Epithelial cell of proximal tubule (primary cell): ENCODE measurements at regions not wholly inside any gene's neighbourhood (a gene's known extent, or its start where the extent isn't known, plus 50 kb on each side); places are given as distances from the start of the nearest gene placed in this dataset.

Experiments
- DNase-seq: peaks from one replicate; pipeline ENCODE4 v3.0.0-alpha.2; 2011; ENCODE audit warnings: low read depth
- H3K4me3 ChIP-seq: 2 replicates; pipeline ENCODE4 v1.5.1; 2011; ENCODE audit warnings: low read depth, mild to moderate bottlenecking, low read length
- CTCF ChIP-seq: conservative IDR thresholded peaks from 2 replicates; pipeline ENCODE4 v1.5.1; 2012; ENCODE audit warnings: low read depth, mild to moderate bottlenecking, low read length

GRCh38 chr2:52386433-52387030 is 1354.6 kb upstream of the NRXN1 start:
- TF ChIP-seq CTCF, result no peak
- no peak for DNase-seq
- H3K4me3 ChIP-seq, result no peak overlapping the region

DNA sequence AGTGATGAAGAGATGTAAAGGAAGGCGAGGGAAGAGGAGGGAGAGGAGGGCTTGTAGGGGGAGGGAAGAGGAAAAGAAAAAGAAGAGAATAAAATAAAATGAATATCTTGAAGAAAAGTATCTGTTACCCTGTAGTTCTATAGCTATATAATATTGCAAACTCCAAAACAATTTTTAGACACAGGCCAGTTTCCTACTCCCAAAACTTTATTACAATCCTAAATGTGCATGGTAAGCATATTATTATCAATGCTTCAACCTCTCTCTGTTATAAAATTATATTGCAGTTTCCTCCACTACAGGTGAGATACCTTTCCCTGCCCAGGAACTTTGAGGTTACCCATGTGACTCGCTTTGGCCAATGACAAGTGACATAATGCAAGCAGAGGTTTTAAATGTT is 1351.6 kb upstream of the NRXN1 start:
- no peak for TF ChIP-seq CTCF
- H3K4me3 ChIP-seq, result no peak overlapping the region
- no peak for DNase-seq

GRCh38 chr2:52369178-52369577 is 1337.2 kb upstream of the NRXN1 start:
- no peak for DNase-seq
- TF ChIP-seq CTCF, result no peak
- H3K4me3 ChIP-seq, result no peak overlapping the region

DNA sequence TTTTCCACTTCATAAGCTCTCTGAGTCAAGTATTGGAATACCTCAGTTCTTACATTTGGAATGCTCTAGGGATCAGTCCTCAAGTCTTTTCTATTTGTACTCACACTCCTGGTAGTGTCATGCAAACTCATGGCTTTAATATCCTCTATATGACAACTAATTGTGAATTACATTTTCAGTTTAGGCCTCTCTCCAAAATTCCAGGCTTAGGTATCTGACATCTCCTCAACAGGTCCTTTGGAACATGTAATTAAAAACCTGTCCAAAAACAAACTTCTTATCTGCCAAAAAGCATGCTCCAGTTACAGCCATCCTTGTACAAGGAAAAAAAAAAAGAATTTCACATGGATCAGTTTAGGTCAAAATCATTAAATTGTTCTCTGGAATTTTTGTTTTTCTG is 1336.2 kb upstream of the NRXN1 start:
- DNase-seq, result no peak
- no peak for TF ChIP-seq CTCF
- H3K4me3 ChIP-seq, result no peak overlapping the region

GRCh38 chr2:52365946-52366345 is 1334.0 kb upstream of the NRXN1 start:
- TF ChIP-seq CTCF, result no peak
- no peak for DNase-seq
- H3K4me3 ChIP-seq, result no peak overlapping the region

DNA sequence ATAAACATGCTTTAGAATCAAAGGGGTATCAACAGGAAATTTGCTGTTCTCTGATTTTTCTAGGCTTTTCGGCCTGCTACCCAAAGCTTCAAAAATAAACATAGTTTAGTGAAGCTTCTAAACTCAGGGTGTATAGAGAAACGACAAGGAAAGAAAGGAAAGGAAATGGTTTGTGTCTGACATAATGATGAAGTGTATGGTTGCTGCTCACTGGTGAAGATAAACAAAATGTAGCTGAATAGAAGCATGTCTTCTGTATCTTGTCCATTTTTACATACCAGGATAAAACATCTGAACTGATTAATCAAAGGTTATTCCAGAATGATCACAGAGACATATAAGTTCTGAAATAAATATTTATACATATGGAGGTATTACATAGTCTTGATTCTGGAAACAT is 1324.6 kb upstream of the NRXN1 start:
- no peak for DNase-seq
- H3K4me3 ChIP-seq, result no peak overlapping the region
- no peak for TF ChIP-seq CTCF

DNA sequence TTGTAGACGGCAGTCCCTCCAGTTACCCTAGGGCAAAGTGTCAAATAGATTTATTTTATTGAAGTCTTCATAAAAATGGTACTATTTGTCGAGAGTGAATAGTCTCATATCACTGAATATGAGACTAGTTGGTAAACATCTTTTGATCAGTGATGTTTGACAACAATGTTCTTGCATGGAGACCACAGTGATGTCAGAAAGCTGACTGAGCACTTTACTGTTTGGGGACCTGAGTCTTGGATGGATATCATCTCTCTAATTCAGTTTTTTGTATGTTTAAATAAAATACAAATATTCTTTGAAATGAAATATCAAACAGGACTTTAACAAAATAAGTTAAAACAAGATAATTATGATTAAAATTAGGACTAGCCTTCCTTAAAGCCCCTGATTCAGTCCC is 1315.4 kb upstream of the NRXN1 start:
- no peak for DNase-seq
- no peak overlapping the region for H3K4me3 ChIP-seq
- TF ChIP-seq CTCF, result no peak
